Amygdala (tissue), 56 donors: ENCODE measurements at regions not wholly inside any gene's neighbourhood (a gene's known extent, or its start where the extent isn't known, plus 50 kb on each side); places are given as distances from the start of the nearest gene placed in this dataset.

Experiments used
- DNase-seq, 56 donors: peaks; one replicate each; lab custom pipeline; 2025; lab: John Stamatoyannopoulos, UW

- DNase-seq, result no peak
These were observed 373.1 kb upstream of the ADAMTS9 start for GRCh38 chr3:65060904-65061303.

DNA sequence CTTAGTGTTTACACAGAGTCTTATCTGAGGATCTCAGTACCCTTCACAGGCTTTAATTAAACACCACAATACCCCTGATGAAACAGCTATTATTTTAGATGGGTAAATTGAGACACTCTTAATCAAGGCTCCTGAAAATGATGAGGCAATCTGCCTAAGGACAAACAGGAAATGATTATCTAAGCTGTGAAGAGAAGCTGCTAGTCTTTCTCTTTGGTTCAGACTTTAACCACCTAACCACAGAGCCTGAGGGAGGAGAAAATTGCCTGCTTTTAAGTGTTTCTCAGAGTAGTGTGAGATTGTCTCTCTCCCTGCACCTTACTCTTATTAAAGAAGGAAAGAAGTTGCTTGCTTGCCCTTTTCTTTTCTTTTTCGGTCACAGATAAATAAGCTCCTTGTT lies 364.3 kb upstream of the ADAMTS9 start:
- DNase-seq, result no peak

GRCh38 chr3:65048151-65048550 lies 360.4 kb upstream of the ADAMTS9 start:
- DNase-seq, result no peak

DNA sequence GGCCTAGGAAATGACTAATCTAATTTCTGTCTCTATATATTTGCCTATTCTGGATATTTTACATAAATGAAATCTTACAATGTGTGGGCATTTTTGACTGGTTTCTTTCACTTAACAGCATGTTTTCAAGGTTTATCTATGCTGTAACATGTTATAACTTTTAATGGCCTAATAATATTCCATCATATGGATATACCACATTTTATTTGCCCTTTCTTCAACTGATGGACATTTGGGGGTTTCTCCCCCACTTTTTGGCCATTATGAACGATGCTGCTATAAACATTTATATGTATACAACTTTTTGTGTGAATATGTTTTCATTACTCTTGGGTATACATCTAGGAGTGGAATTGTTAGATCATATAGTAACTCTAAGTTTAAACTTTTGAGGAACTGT lies 357.3 kb upstream of the ADAMTS9 start:
- no peak for DNase-seq

DNA sequence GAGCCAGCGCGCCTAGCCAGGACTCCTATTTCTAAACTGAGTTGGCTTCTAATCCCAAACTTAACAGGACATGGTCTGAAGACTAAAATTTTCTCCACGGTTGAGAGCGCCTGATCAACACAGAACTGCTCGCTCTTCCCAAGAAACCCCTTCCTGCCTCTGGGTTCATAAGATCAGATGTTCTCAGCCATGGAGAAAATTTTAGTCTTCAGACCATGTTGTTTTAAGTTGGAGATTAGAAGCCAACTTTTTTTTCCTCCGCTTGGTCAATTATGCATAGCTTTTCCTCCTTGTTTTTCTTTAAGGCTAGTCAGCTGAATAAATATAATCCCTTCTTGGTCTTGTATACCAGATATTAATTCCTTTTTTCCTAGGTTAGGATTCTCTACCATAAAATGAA lies 356.6 kb upstream of the ADAMTS9 start:
- DNase-seq, result no peak

- DNase-seq, result no peak
These were observed 354.9 kb upstream of the ADAMTS9 start for GRCh38 chr3:65042675-65043074.

DNA sequence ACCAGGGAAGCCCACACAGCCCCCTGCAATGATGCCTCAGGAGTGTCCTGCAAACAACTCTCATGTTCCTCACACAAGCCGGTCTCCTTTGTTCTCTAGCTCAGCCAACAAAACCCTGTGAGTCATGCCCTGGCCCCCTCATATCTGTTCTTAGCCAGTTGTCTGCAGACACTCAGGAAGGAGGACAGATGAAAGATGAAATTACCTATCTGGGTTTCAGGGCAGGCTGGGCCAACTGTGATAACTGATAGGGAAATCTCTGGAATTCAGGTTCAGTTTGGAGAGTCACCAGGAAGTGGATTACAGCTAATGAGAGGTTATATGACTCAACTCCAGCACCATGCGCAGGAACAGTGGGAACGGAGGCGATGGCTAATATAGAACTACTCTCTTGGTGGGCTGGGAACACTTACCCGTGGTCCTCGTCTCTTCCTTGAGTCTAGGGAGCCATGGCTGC lies 352.0 kb upstream of the ADAMTS9 start:
- DNase-seq, result no peak

DNA sequence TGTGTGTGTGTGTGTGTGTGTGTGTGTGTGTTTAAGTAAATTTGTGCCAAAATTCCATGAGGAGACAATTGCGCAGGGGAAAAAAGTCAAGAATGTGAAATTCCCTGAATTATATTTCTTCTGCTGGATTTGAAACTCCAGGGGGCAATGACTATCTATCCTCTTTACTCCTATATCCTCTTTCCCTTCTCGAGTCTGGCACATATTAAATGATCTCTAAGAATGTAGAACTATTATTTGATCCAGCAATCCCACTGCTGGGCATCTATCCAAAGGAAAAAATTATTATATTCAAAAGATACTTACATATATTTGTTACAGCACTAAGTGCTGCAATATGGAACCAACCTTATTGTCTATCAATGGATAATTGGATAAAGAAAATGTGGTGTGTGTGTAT lies 350.1 kb upstream of the ADAMTS9 start:
- no peak for DNase-seq

DNA sequence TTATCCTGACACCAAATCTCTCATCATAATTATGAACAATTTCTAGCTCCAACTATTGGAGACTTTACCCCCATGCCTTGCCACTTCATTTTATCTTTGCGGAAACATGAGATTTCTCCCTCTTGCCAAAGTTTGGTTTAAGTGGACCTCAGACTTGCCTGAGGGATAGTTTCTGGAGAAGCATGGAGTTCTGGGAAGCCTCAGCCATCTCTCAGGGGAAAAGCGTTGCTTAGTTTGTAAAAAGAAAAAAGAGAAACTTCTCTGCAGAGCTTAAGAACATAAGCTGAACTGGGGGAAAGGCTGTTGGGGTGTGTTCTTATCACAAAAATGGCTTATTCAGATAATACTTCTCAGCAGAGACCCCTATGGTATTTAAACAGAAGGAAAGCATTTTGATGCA lies 347.4 kb upstream of the ADAMTS9 start:
- no peak for DNase-seq

DNA sequence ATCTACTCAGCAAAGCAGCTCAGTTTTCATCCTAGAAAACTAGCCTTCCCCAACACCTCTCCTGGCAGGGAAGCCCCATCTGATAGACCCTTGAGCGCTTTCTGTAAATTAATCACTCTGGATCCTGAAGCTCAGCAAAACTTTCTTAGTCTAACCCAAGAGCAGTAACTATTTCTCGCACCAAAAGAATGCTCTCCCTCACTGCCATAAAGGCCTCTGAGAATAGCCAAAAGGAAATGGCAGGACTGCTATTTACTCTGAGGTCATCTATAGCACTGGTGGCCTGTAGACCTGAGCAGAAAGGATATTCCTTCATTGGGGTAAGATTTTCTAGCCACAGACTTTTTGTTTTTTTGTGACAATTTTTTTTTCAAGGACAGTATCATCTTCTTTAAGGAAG lies 345.8 kb upstream of the ADAMTS9 start:
- no peak for DNase-seq

DNA sequence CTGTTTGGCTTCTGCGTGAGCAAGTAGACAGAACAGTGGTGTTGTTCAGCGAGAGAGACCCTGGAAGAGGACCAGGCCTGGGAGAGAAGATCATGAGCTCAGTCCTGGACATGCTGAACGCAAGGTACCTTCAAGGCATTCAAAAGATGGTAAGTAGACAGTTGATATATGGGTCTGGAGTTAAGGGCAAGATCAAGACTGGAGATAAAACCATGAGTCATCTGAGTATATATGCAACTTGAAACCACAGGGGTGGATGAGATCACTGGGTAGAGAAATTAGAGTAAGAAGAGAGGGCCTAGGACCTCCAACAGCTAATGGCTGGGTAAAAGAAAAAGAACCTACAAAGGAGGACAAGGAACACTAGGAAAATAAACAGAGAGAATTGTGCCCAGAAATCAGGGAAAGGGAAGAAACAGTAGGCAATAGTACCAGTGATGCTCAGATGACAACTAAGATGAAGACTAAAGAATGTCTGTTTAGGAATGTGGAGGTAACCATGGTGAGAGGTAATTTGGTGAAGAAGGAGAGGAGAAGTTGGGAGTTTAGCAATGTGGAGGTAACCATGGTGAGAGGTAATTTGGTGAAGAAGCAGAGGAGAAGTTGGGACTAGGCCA lies 343.2 kb upstream of the ADAMTS9 start:
- DNase-seq, result no peak

GRCh38 chr3:65030014-65030627 lies 342.3 kb upstream of the ADAMTS9 start:
- no peak for DNase-seq

DNA sequence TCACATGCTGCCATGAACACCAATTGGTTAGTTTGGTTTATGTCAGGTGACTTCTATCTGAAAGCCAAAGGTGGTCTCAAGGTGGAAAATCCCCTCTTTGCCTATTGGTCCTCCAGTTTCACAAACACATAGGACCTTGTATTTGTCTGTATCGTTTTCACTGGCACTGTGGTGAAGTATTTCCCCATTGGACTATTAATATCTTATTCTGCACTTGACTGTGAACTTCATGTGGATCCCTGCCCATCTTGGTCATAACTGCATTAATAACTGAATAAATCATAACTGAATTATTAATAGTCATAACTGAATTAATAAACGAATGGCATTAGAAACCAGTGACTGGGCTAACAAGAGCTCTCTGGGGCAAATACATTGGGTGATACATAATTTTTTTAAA lies 341.3 kb upstream of the ADAMTS9 start:
- DNase-seq, result no peak

DNA sequence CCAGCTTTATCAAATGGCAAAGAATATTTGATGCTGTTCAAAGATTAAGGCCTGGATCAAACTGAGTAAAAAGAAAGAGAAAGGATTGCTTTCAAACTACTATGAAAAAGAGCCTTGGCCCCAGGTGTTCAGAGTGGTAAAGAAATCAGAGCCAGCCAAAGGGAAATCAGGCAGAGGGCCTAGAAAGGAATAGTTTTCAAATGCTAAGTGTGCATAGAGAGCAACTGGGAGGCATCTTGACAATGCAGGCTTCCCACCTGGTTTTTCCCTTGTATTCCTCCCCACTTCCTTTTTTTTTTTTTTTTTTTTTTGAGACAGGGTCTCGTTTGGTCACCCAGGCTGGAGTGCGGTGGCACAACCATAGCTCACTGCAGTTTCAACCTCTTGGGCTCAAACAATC lies 340.2 kb upstream of the ADAMTS9 start:
- no peak for DNase-seq

DNA sequence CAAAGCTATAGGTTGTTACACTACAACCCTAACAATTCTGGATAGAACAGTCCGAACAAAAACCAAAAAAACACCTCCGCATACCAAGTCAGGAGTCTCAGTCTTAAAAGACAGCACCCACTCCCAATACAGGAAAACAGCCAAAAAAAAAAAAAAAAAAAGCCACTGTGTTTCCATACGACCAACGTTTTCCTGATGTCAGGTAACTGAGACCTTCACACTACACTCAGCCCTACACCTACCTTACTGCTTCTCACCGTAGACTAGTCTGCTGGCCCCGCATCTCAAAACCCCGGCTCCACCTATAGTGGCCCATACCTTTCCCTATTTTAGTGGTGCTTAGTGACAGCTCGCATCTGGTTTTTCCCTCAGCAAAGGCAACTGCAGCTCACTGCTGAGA lies 339.5 kb upstream of the ADAMTS9 start:
- DNase-seq, result no peak

GRCh38 chr3:65026151-65026550 lies 338.4 kb upstream of the ADAMTS9 start:
- no peak for DNase-seq

GRCh38 chr3:65024148-65024547 lies 336.3 kb upstream of the ADAMTS9 start:
- no peak for DNase-seq

- DNase-seq, result no peak
These were observed 332.7 kb upstream of the ADAMTS9 start for GRCh38 chr3:65020281-65021160.

- no peak for DNase-seq
These were observed 331.7 kb upstream of the ADAMTS9 start for GRCh38 chr3:65019443-65020055.

DNA sequence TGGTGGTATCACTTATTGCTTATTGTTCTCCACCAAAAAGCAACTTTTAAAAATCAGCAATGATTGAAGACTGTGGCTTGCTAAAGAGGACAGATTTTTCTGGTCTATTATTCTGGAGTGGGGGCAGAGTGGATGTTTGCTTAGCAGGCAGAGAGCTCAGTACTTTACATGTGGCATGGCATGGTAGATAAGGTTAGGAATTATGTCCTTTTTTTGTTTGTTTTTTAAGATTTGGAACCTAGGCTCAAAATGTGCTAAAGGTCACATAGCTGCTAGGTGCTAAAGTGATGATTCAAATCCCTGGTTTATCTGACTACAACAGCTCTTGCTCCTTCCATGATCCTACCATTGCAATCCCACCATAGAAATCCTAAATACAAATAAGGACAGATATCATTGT lies 331.0 kb upstream of the ADAMTS9 start:
- DNase-seq, result no peak

DNA sequence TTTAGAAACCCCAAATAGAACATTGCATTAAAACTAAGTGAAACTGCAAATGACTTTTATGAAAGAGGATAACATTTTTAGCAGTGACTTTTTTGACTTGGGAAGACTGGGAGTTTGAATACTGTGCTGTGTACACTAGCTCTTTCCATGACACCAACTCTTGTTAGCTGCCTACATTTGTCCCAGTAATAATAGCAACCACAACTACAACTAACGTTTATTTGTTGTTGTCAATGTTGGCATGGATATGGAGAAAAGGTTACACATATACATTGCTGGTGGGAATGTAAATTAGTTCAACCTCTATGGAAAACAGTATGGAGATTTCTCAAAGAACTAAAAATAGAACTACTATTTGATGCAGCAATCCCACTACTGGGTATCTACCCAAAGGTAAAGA lies 329.6 kb upstream of the ADAMTS9 start:
- DNase-seq, result no peak
